Left ventricle myocardium superior (tissue), 1 donor: ENCODE measurements at regions not wholly inside any gene's neighbourhood (a gene's known extent, or its start where the extent isn't known, plus 50 kb on each side); places are given as distances from the start of the nearest gene placed in this dataset.
A peak's percentile ranks its signal among the peaks of the same experiment; 100 is the strongest.
"Not testable (repeated sequence)": the region's sequence is repeated elsewhere in the genome, so short reads cannot be mapped to it uniquely, and the experiment has no call there.

Experiments used
- ATAC-seq: fragments of 200-7000 bp; cut with Tn5 transposase; one replicate; pipeline ENCODE4 v1.9.1; 2020; ENCODE audit warnings: mild to moderate bottlenecking, moderate library complexity
- DNase-seq: peaks from one replicate; pipeline ENCODE4 v3.0.0-alpha.2; 2020
- intact Hi-C: fragments of 100-400 bp; cut with micrococcal nuclease; formaldehyde crosslinking; loops from one replicate; pipeline ENCODE4 v1.11.0; 2022
- donor health status: DM: no; HTN: yes; CAD: no; lungs with severe emphysema.

- intact Hi-C loops: no loop called here
Observed at GRCh38 chr14:53398616-53399015, 245.5 kb upstream of the DDHD1 start.

GRCh38 chr14:53395267-53395666 is 242.1 kb upstream of the DDHD1 start:
- DNase-seq, ATAC-seq, intact Hi-C loops: not testable (repeated sequence)

More at GRCh38 chr14:53398616-53399015, 245.5 kb upstream of the DDHD1 start:
- DNase-seq (no peak), ATAC-seq (no peak)

GRCh38 chr14:53391631-53392285 is 238.6 kb upstream of the DDHD1 start:
- DNase-seq (no peak), ATAC-seq (no peak)
- intact Hi-C loops: no loop called here

GRCh38 chr14:53391156-53391555 is 238.0 kb upstream of the DDHD1 start:
- intact Hi-C loops: no loop called here
- no peak for DNase-seq
- ATAC-seq: no peak

GRCh38 chr14:53390008-53390407 is 236.9 kb upstream of the DDHD1 start:
- no peak for DNase-seq
- intact Hi-C loops: no loop called here

GRCh38 chr14:53389202-53389601 is 236.1 kb upstream of the DDHD1 start:
- intact Hi-C loops: no loop called here
- DNase-seq: no peak
- ATAC-seq: no peak

More at GRCh38 chr14:53390008-53390407, 236.9 kb upstream of the DDHD1 start:
- no peak for ATAC-seq

- no peak for DNase-seq
- ATAC-seq: no peak
- intact Hi-C loops: no loop called here
Observed at GRCh38 chr14:53386362-53386761, 233.2 kb upstream of the DDHD1 start.

- ATAC-seq (no peak), DNase-seq (no peak)
- intact Hi-C loops: no loop called here
Observed at GRCh38 chr14:53384536-53384935, 231.4 kb upstream of the DDHD1 start.

GRCh38 chr14:53384073-53384472 is 230.9 kb upstream of the DDHD1 start:
- no peak for DNase-seq
- no peak for ATAC-seq
- intact Hi-C loops: no loop called here

GRCh38 chr14:53381895-53382294 is 228.8 kb upstream of the DDHD1 start:
- DNase-seq: no peak
- ATAC-seq: no peak
- intact Hi-C loops: no loop called here

GRCh38 chr14:53380867-53381225 is 227.7 kb upstream of the DDHD1 start:
- ATAC-seq (no peak), DNase-seq (no peak)
- intact Hi-C loops: no loop called here

- intact Hi-C loops: no loop called here
- no peak for ATAC-seq
- DNase-seq: no peak
Observed at GRCh38 chr14:53380052-53380866, 227.1 kb upstream of the DDHD1 start.

GRCh38 chr14:53378142-53378541 is 225.0 kb upstream of the DDHD1 start:
- DNase-seq (no peak), ATAC-seq (no peak)
- intact Hi-C loops: no loop called here

GRCh38 chr14:53376064-53376463 is 222.9 kb upstream of the DDHD1 start:
- ATAC-seq (no peak), DNase-seq (no peak)
- intact Hi-C loops: no loop called here

GRCh38 chr14:53375599-53375998 is 222.5 kb upstream of the DDHD1 start:
- ATAC-seq (peak; percentile 91), DNase-seq (no peak)
- intact Hi-C loops: no loop called here

- ATAC-seq (no peak), DNase-seq (no peak)
- intact Hi-C loops: no loop called here
Observed at GRCh38 chr14:53368711-53369201, 215.6 kb upstream of the DDHD1 start.

GRCh38 chr14:53368066-53368465 is 214.9 kb upstream of the DDHD1 start:
- ATAC-seq (no peak), DNase-seq (no peak)
- intact Hi-C loops: no loop called here

- intact Hi-C loops: no loop called here
- DNase-seq (no peak), ATAC-seq (peak; percentile 85)
Observed at GRCh38 chr14:53367644-53368026, 214.5 kb upstream of the DDHD1 start.

GRCh38 chr14:53365486-53366130 is 212.5 kb upstream of the DDHD1 start:
- intact Hi-C loops: no loop called here
- DNase-seq (no peak), ATAC-seq (no peak)

GRCh38 chr14:53362916-53363315 is 209.8 kb upstream of the DDHD1 start:
- intact Hi-C loops: not testable (repeated sequence)

More at GRCh38 chr14:53362916-53363315, 209.8 kb upstream of the DDHD1 start:
- not testable (repeated sequence) for ATAC-seq, DNase-seq
